T follicular helper cell (primary cell): ENCODE measurements at regions not wholly inside any gene's neighbourhood (a gene's known extent, or its start where the extent isn't known, plus 50 kb on each side); places are given as distances from the start of the nearest gene placed in this dataset.
"Not testable (repeated sequence)": the region's sequence is repeated elsewhere in the genome, so short reads cannot be mapped to it uniquely, and the experiment has no call there.

Experiments
- DNase-seq: peaks from one replicate; pipeline ENCODE4 v3.0.0-alpha.2; 2020; ENCODE audit warnings: low read depth

GRCh38 chr10:31188792-31189406 is 130.1 kb upstream of the ZEB1 start:
- DNase-seq: no peak

GRCh38 chr10:31190488-31190887 is 128.5 kb upstream of the ZEB1 start:
- DNase-seq: no peak

GRCh38 chr10:31192475-31192874 is 126.5 kb upstream of the ZEB1 start:
- DNase-seq: no peak

GRCh38 chr10:31194986-31195385 is 124.0 kb upstream of the ZEB1 start:
- DNase-seq: no peak

- DNase-seq: no peak
These were observed 121.1 kb upstream of the ZEB1 start for GRCh38 chr10:31197886-31198285.

- DNase-seq: no peak
These were observed 114.9 kb upstream of the ZEB1 start for GRCh38 chr10:31204090-31204489.

GRCh38 chr10:31207636-31208035 is 111.4 kb upstream of the ZEB1 start:
- DNase-seq: no peak

GRCh38 chr10:31209478-31209877 is 109.5 kb upstream of the ZEB1 start:
- DNase-seq: no peak

- DNase-seq: no peak
These were observed 108.8 kb upstream of the ZEB1 start for GRCh38 chr10:31210190-31210589.

- no peak for DNase-seq
These were observed 105.1 kb upstream of the ZEB1 start for GRCh38 chr10:31213959-31214358.

GRCh38 chr10:31215052-31215451 is 104.0 kb upstream of the ZEB1 start:
- DNase-seq: no peak

- DNase-seq: no peak
These were observed 99.7 kb upstream of the ZEB1 start for GRCh38 chr10:31219306-31219705.

GRCh38 chr10:31228780-31229179 is 90.2 kb upstream of the ZEB1 start:
- DNase-seq: not testable (repeated sequence)

GRCh38 chr10:31239961-31240360 is 79.1 kb upstream of the ZEB1 start:
- DNase-seq: no peak

- DNase-seq: no peak
These were observed 76.1 kb upstream of the ZEB1 start for GRCh38 chr10:31242902-31243301.

- DNase-seq: not testable (repeated sequence)
These were observed 67.9 kb upstream of the ZEB1 start for GRCh38 chr10:31251118-31251517.

- DNase-seq: no peak
These were observed 65.8 kb upstream of the ZEB1 start for GRCh38 chr10:31253237-31253636.

- no peak for DNase-seq
These were observed 57.3 kb upstream of the ZEB1 start for GRCh38 chr10:31261511-31262311.

GRCh38 chr10:31262672-31263071 is 56.3 kb upstream of the ZEB1 start:
- DNase-seq: no peak

GRCh38 chr10:31263903-31264302 is 55.1 kb upstream of the ZEB1 start:
- DNase-seq: no peak

- no peak for DNase-seq
These were observed 50.3 kb upstream of the ZEB1 start for GRCh38 chr10:31268444-31269303.
